Prostate gland (tissue), 2 donors: ENCODE measurements at regions not wholly inside any gene's neighbourhood (a gene's known extent, or its start where the extent isn't known, plus 50 kb on each side); places are given as distances from the start of the nearest gene placed in this dataset.

Source experiments
- POLR2A ChIP-seq: fragments of 450-650 bp; IDR thresholded peaks from one replicate; pipeline ENCODE4 v1.6.1; 2016; ENCODE audit warnings: antibody characterized with exemption, mild to moderate bottlenecking
- POLR2AphosphoS5 ChIP-seq: sonication (generic); formaldehyde crosslinking; IDR thresholded peaks from one replicate; pipeline ENCODE4 v1.6.1; 2017; ENCODE audit warnings: antibody characterized with exemption
- TF ChIP-seq, protein P1 (sequence below), 4 experiments: fragments of 200-600 bp in 2 of 4; fragments of 450-650 bp in 2 of 4; sonication (generic) in 2 of 4; IDR thresholded peaks; 1 replicate in 3 of 4; 2 replicates in 1 of 4; pipeline ENCODE4 v1.5.1; 2016 to 2019; ENCODE audit warnings: antibody characterized with exemption in 4 of 4, mild to moderate bottlenecking in 2 of 4, moderate library complexity in 2 of 4

DNA sequence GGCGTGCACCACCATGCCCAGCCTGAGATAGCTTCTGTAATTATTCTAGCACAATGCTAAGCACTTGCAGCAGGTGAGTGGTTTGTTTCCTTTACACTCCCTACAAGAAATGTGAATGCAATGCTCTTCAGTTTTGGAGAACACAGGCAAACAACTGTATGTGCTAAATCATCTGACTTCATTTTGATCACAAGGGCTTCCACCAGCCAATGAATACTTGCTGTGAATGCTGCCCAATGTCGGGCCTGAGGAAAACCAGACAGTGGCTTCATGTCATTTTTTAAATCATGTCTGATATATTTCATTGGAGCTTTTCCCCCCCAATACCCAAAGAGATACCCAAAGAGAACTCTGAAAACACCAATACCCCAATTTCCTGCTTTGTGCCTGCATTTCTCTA lies 155.6 kb upstream of the XPO1 start:
- TF ChIP-seq, protein P1, sequence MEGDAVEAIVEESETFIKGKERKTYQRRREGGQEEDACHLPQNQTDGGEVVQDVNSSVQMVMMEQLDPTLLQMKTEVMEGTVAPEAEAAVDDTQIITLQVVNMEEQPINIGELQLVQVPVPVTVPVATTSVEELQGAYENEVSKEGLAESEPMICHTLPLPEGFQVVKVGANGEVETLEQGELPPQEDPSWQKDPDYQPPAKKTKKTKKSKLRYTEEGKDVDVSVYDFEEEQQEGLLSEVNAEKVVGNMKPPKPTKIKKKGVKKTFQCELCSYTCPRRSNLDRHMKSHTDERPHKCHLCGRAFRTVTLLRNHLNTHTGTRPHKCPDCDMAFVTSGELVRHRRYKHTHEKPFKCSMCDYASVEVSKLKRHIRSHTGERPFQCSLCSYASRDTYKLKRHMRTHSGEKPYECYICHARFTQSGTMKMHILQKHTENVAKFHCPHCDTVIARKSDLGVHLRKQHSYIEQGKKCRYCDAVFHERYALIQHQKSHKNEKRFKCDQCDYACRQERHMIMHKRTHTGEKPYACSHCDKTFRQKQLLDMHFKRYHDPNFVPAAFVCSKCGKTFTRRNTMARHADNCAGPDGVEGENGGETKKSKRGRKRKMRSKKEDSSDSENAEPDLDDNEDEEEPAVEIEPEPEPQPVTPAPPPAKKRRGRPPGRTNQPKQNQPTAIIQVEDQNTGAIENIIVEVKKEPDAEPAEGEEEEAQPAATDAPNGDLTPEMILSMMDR (IDR thresholded peaks at IDR 0.05), result no peak
- TF ChIP-seq POLR2AphosphoS5 (no peak), POLR2A (no peak)
